IMR-90 (cell line): ENCODE measurements at regions not wholly inside any gene's neighbourhood (a gene's known extent, or its start where the extent isn't known, plus 50 kb on each side); places are given as distances from the start of the nearest gene placed in this dataset.

Experiments
- ATAC-seq: fragments of 200-7000 bp; cut with Tn5 transposase; 2 replicates; pipeline ENCODE4 v1.9.1; 2020; ENCODE audit warnings: low read depth, mild to moderate bottlenecking, moderate library complexity
- BruUV-seq: library from RNA; stranded (reverse); fragments of 400-500 nt; replicated peaks from 2 replicates; lab custom pipeline; 2021; lab: Mats Ljungman, UMichigan
- CTCF ChIA-PET: fragments of 300-600 bp; formaldehyde crosslinking; extraction: SDS; loops from one replicate; lab custom pipeline; 2021; ENCODE audit warnings: antibody characterized with exemption; lab: Yijun Ruan, JAX
- POLR2A ChIA-PET: fragments of 300-600 bp; sonication (Branson Sonifier 250); formaldehyde crosslinking; loops from one replicate; lab custom pipeline; 2022; ENCODE audit warnings: antibody characterized with exemption; ENCODE audit not compliant: unreplicated experiment; lab: Charles Lee
- DNase-seq: peaks from one replicate; pipeline ENCODE4 v3.0.0; 2013
- H2AFZ ChIP-seq: replicated peaks from 2 replicates; pipeline ENCODE3; 2013; ENCODE audit warnings: low read length, mild to moderate bottlenecking; ENCODE audit not compliant: poor library complexity
- H2AK5ac ChIP-seq: 2 replicates; pipeline ENCODE4 v1.6.1; 2013; ENCODE audit warnings: low read depth, low read length, inconsistent platforms
- H2AK9ac ChIP-seq: replicated peaks from 2 replicates; pipeline ENCODE3; 2013; ENCODE audit warnings: mild to moderate bottlenecking, low read depth, low read length, moderate library complexity; ENCODE audit not compliant: poor library complexity
- H2BK120ac ChIP-seq: 2 replicates; pipeline ENCODE4 v1.6.1; 2013; ENCODE audit warnings: low read depth, low read length, inconsistent platforms
- H2BK15ac ChIP-seq: 3 replicates; pipeline ENCODE4 v1.6.1; 2013; ENCODE audit warnings: low read depth, low read length, inconsistent platforms
- H2BK20ac ChIP-seq: 2 replicates; pipeline ENCODE4 v1.6.1; 2013; ENCODE audit warnings: low read depth, mild to moderate bottlenecking, inconsistent platforms, low read length, moderate library complexity
- H2BK5ac ChIP-seq: 2 replicates; pipeline ENCODE4 v1.6.1; 2013; ENCODE audit warnings: mild to moderate bottlenecking, low read depth, low read length, inconsistent platforms; ENCODE audit not compliant: poor library complexity, severe bottlenecking
- H3K14ac ChIP-seq: replicated peaks from 2 replicates; pipeline ENCODE4 v1.6.1; 2013; ENCODE audit warnings: low read depth, low read length, inconsistent platforms
- H3K18ac ChIP-seq: 2 replicates; pipeline ENCODE4 v1.6.1; 2013; ENCODE audit warnings: low read depth, low read length, control low read depth
- H3K23ac ChIP-seq: 2 replicates; pipeline ENCODE4 v1.6.1; 2013; ENCODE audit warnings: low read depth, low read length, inconsistent platforms
- H3K27ac ChIP-seq: 2 replicates; pipeline ENCODE4 v1.5.1; 2013; ENCODE audit warnings: mild to moderate bottlenecking, control low read depth, low read length; ENCODE audit not compliant: insufficient read depth
- H3K27me3 ChIP-seq: 2 replicates; pipeline ENCODE4 v1.6.1; 2013; ENCODE audit warnings: low read length; ENCODE audit not compliant: control insufficient read depth, insufficient read depth
- H3K36me3 ChIP-seq: 2 replicates; pipeline ENCODE4 v1.6.1; 2013; ENCODE audit warnings: low read length, mixed read lengths; ENCODE audit not compliant: control insufficient read depth, insufficient read depth
- H3K4ac ChIP-seq: 2 replicates; pipeline ENCODE4 v1.6.1; 2013; ENCODE audit warnings: low read depth, low read length, inconsistent platforms
- H3K4me1 ChIP-seq: 2 replicates; pipeline ENCODE4 v1.6.1; 2013; ENCODE audit warnings: low read length, mixed read lengths; ENCODE audit not compliant: control insufficient read depth, insufficient read depth
- H3K4me2 ChIP-seq: 2 replicates; pipeline ENCODE4 v1.6.1; 2013; ENCODE audit warnings: low read depth, mild to moderate bottlenecking, control low read depth, low read length, moderate library complexity
- H3K4me3 ChIP-seq: 2 replicates; pipeline ENCODE4 v1.5.1; 2013; ENCODE audit warnings: low read depth, mild to moderate bottlenecking, control low read depth, low read length, moderate library complexity; ENCODE audit not compliant: insufficient read depth
- H3K56ac ChIP-seq: 2 replicates; pipeline ENCODE4 v1.6.1; 2013; ENCODE audit warnings: low read length, inconsistent platforms; ENCODE audit not compliant: insufficient read depth; ENCODE audit errors: extremely low read depth
- H3K79me1 ChIP-seq, 2 experiments: 2 replicates each; pipeline ENCODE4 v1.6.1; 2013; ENCODE audit warnings: low read length in 2 of 2, inconsistent platforms in 1 of 2, low read depth in 1 of 2
- H3K9ac ChIP-seq: 2 replicates; pipeline ENCODE4 v1.6.1; 2013; ENCODE audit warnings: low read depth, low read length, control low read depth
- H3K9me1 ChIP-seq: 2 replicates; pipeline ENCODE4 v1.6.1; 2013; ENCODE audit warnings: low read length, inconsistent platforms; ENCODE audit not compliant: insufficient read depth
- H3K9me3 ChIP-seq: 2 replicates; pipeline ENCODE4 v1.6.1; 2013; ENCODE audit warnings: low read length; ENCODE audit not compliant: control insufficient read depth, insufficient read depth
- H4K20me1 ChIP-seq: 2 replicates; pipeline ENCODE4 v1.6.1; 2013; ENCODE audit warnings: low read length, inconsistent platforms; ENCODE audit not compliant: insufficient read depth
- H4K5ac ChIP-seq: 2 replicates; pipeline ENCODE4 v1.6.1; 2013; ENCODE audit warnings: mild to moderate bottlenecking, low read depth, low read length, control low read depth
- H4K8ac ChIP-seq, 2 experiments: 2 replicates each; pipeline ENCODE4 v1.6.1; 2013; ENCODE audit warnings: low read depth in 2 of 2, low read length in 2 of 2, control low read depth in 1 of 2, inconsistent platforms in 1 of 2
- H4K91ac ChIP-seq: 2 replicates; pipeline ENCODE4 v1.6.1; 2013; ENCODE audit warnings: low read depth, low read length, inconsistent platforms; ENCODE audit not compliant: insufficient read depth
- CHD1 ChIP-seq: IDR thresholded peaks from 2 replicates; pipeline ENCODE4 v1.6.1; 2012; ENCODE audit warnings: low read depth, low read length, improper control_type of control experiment
- WGBS, 2 experiments: methylation state at CpG; one replicate each; pipeline versions ENCODE4 v1.1.5 to v1.1.7; 2013; ENCODE audit warnings: missing lambda C conversion rate in 2 of 2; ENCODE audit not compliant: insufficient read length in 1 of 2; ENCODE audit errors: extremely low coverage in 2 of 2; 5-methylcytosine and 5-hydroxymethylcytosine counted together
- dilution Hi-C: fragments of 300-500 bp; cut with HindIII; formaldehyde crosslinking; loops from one replicate; pipeline ENCODE4 v1.14.3; 2018; ENCODE audit warnings: low sequenced_read_pairs; ENCODE audit not compliant: unreplicated experiment
- in situ Hi-C: fragments of 300-500 bp; cut with MboI; formaldehyde crosslinking; loops from 3 replicates; pipeline ENCODE4 v1.14.3; 2019; ENCODE audit warnings: low sequenced_read_pairs, inconsistent platforms, mixed read lengths
- intact Hi-C: fragments of 100-400 bp; cut with micrococcal nuclease; formaldehyde crosslinking; loops from 2 replicates; pipeline ENCODE4 v1.10.0; 2022
- TF ChIP-seq, protein P1 (sequence below): conservative IDR thresholded peaks from 2 replicates; pipeline ENCODE4 v1.5.1; 2012; ENCODE audit warnings: mild to moderate bottlenecking, low read depth, low read length, improper control_type of control experiment
- TF ChIP-seq, protein P2 (sequence below): fragments of 150-350 bp; IDR thresholded peaks from 2 replicates; pipeline ENCODE4 v1.6.1; 2017; ENCODE audit warnings: mild to moderate bottlenecking, antibody characterized with exemption, low read length, low read depth

DNA sequence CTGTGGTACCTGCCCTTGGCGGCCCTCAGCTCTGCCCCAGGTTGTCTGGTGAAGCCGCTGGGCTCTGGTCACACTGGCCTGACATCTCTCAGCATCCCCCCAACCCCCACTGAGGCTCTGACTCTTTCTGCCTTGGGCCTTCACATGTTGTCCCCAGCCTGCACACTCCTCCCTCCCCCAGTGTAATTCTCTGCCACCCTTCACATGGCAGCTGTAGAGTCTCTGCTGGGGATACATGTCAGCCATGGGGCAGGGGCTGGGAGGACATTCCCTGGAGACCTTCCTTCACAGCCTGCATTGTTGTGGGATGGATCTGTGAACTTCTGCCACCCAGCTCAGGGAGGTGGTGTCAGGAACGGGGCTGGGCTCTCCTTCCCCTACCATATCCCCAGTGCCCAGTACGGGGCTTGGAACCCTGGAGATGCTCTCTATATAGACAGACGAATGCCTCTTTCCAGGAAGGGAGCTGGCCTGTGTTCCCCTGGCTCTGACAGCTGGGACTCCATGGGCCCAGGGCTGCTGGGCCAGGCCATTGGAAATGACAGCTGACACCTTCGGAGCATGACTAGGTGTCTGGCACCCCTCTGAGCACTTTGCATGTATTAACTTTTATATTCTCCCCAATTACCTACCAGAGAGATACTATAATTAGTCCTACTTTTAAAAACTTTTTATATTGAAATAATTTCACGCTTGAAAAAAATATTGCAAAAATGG lies 151.5 kb downstream of the INHBB start:
- Histone ChIP-seq H2BK15ac (no peak overlapping the region), H3K79me1 (no peaks in the 10 kb centered on the region), H3K4me1 (no peaks in the 10 kb centered on the region), H3K18ac (no peak overlapping the region), H3K4ac (no peak overlapping the region), H4K8ac (no peak overlapping the region), H3K27ac (no peak overlapping the region), H3K14ac (no peak overlapping the region), H2AFZ (no peak overlapping the region), H4K5ac (no peak overlapping the region), H2AK9ac (no peak overlapping the region), H3K36me3 (no peaks in the 10 kb centered on the region), H3K56ac (no peak overlapping the region), H3K9me3 (no peaks in the 10 kb centered on the region), H2BK5ac (no peak overlapping the region), H4K91ac (no peak overlapping the region), H3K9ac (no peak overlapping the region), H2BK20ac (no peak overlapping the region), H3K27me3 (peaks cover 49% of the 10 kb centered on the region), H3K9me1 (0 out of 2 replicates have a peak, but pooled peaks cover 4% of the 10 kb centered on the region), H4K20me1 (no peaks in the 10 kb centered on the region), H3K23ac (no peak overlapping the region), H3K4me3 (no peak overlapping the region), H2AK5ac (no peak overlapping the region), H3K4me2 (no peak overlapping the region), H2BK120ac (no peak overlapping the region)
- dilution Hi-C loops (no loop called here), in situ Hi-C loops (no loop called here), intact Hi-C loops (no loop called here)
- 58% methylated on average over 2 of the region's 7 CpGs; no CpG with 5 or more reads in 1 of the 2 experiments for WGBS, 2 experiments
- BruUV-seq, result no TSS peak
- ATAC-seq, result no peak
- CTCF ChIA-PET, result no interaction called here
- POLR2A ChIA-PET, result interaction anchor here (0.7 kb wide), 1 partner anchor 27 kb away, joined by 3 read pairs; no protein-coding TSS in a partner anchor
- DNase-seq, result no peak
- TF ChIP-seq, protein P1, sequence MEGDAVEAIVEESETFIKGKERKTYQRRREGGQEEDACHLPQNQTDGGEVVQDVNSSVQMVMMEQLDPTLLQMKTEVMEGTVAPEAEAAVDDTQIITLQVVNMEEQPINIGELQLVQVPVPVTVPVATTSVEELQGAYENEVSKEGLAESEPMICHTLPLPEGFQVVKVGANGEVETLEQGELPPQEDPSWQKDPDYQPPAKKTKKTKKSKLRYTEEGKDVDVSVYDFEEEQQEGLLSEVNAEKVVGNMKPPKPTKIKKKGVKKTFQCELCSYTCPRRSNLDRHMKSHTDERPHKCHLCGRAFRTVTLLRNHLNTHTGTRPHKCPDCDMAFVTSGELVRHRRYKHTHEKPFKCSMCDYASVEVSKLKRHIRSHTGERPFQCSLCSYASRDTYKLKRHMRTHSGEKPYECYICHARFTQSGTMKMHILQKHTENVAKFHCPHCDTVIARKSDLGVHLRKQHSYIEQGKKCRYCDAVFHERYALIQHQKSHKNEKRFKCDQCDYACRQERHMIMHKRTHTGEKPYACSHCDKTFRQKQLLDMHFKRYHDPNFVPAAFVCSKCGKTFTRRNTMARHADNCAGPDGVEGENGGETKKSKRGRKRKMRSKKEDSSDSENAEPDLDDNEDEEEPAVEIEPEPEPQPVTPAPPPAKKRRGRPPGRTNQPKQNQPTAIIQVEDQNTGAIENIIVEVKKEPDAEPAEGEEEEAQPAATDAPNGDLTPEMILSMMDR, result no peak
- TF ChIP-seq CHD1, result no peak
- TF ChIP-seq, protein P2, sequence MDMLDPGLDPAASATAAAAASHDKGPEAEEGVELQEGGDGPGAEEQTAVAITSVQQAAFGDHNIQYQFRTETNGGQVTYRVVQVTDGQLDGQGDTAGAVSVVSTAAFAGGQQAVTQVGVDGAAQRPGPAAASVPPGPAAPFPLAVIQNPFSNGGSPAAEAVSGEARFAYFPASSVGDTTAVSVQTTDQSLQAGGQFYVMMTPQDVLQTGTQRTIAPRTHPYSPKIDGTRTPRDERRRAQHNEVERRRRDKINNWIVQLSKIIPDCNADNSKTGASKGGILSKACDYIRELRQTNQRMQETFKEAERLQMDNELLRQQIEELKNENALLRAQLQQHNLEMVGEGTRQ, result no peak
